ENCODE measurements at regions not wholly inside any gene's neighbourhood (a gene's known extent, or its start where the extent isn't known, plus 50 kb on each side); places are given as distances from the start of the nearest gene placed in this dataset.

GRCh38 chr1:5597171-5597850 lies 394.9 kb downstream of the NPHP4 start:
- DNase-seq = no peak

DNA sequence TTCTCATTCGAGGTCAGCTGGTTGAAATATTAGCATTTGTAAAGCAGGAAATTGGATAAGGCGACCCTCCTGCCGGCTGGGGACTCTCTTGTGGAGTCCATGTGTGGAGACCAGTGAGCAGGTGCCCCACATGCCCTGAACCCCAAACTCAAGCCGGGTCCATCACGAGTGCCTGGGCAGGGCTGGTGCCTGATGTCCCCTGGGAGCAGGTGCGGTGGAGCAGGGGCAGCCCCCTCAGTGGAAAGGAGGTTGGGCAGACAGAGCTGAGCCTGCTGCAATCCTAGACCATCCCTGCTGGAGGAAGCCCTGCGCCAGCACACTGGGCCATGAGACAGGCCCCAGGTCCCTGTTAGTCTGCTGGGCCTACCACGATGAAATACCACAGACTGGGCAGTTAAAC lies 395.6 kb downstream of the NPHP4 start:
- no peak for DNase-seq

- no peak for DNase-seq
Observed at GRCh38 chr1:5595531-5596170, 396.6 kb downstream of the NPHP4 start.

GRCh38 chr1:5594056-5594956 lies 397.9 kb downstream of the NPHP4 start:
- DNase-seq = no peak

DNA sequence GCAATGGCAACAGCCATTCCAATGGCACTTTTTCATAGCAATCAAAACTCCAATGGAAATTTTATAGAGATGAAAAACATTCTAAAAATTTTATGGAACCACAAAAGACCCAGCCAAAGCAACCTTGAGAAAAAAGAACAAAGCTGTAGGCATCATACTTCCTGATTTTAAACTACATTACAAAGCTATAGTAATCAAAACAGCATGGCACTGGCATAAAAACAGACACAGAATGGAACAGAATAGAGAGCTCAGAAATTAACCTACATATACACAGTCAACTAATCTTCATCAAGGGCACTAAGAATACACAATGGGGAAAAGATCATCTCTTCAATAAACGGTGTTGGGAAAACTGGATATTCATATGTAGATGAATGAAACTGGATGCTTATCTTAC lies 401.5 kb downstream of the NPHP4 start:
- no peak for DNase-seq

DNA sequence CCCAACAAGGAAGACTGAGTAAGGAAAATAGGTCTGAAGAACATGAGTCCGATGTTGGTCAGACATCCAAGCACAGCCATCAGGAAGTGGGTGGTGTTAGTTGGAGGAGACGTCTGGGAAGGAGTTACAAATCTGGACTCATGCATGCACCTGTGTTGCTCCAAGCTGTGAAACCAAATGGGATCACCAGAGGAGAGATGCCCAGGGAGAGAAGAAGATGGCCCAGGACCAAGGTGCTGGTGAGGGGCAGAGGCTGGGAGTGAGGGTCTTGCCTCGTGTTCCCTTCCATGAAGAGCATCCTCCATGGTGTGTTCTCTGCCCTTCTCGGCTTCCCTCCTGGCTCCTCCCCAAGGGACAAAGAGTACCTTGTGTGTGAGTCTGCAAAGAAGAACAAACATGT lies 405.6 kb downstream of the NPHP4 start:
- no peak for DNase-seq

DNA sequence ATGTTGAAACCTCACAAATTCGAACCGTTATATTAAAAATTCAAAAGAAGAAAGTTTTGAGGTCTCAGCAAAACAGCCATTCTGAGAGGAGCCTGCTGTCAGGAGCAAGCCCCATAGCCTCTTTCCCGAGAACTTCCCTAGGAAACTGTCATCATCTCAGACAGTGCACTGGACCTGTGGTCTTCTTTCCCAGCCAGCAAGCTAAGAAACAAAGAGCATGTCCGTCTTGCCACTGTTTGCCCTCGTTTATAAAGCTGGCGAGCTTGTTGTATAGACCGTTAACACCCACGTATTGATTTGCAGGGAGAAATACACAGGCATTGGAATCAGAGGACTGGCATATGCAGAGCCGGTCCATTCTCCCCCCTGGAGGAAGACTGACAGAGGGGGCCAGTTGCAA lies 407.0 kb downstream of the NPHP4 start:
- no peak for DNase-seq

DNA sequence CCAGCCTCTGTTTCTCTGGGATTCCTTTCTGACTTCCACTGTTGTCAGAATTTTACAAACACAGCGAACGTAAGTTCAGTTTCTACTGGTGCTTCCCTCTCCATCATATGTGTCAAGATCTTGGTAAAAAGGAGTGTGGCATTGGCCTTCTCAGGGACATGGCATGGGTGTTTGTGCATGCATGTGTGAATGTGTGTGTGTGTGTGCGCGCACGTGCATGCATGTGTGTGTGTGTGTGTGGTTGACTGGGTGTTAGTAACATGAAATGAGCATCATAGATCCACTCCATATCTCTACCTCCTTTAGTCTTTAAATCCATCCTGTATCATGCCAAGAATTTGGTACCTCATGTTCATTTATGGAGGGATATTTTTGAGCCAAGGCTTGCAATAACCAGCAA lies 411.3 kb downstream of the NPHP4 start:
- no peak for DNase-seq

DNA sequence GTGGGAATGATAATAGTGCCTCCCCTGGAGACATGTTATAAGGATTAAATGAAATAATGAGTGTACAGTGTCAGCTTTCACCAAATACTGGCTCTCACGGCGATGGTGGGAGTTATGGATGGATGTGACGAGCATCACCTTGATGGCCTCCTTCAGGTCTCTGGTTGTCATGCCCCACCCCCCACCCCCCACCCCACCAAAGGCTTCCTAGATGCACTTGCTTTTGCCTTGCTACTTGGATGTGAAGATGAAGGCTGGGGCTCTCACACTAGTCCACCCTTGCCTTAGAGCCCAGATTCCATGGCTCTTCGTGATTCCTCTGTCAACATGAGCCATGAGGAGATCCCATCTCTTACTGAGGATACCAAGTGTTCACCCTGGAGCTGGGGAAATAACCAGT lies 412.3 kb downstream of the NPHP4 start:
- no peak for DNase-seq

DNA sequence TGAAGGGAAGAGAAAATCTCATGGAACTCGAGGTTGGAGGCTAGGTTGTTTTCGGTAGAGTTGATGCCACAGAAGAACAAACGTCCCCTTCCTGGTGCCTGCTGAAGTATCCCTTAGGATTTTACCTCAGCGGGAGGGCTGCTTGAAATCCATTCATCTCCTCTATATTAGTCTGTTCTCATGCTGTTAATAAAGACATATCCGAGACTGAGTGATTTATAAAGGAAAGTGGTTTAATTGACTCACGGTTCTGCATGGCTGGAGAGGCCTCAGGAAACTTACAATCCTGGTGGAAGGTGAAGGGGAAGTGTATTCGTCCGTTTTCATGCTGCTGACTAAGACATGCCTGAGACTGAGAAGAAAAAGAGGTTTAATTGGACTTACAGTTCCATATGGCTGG lies 413.5 kb downstream of the NPHP4 start:
- DNase-seq = no peak

DNA sequence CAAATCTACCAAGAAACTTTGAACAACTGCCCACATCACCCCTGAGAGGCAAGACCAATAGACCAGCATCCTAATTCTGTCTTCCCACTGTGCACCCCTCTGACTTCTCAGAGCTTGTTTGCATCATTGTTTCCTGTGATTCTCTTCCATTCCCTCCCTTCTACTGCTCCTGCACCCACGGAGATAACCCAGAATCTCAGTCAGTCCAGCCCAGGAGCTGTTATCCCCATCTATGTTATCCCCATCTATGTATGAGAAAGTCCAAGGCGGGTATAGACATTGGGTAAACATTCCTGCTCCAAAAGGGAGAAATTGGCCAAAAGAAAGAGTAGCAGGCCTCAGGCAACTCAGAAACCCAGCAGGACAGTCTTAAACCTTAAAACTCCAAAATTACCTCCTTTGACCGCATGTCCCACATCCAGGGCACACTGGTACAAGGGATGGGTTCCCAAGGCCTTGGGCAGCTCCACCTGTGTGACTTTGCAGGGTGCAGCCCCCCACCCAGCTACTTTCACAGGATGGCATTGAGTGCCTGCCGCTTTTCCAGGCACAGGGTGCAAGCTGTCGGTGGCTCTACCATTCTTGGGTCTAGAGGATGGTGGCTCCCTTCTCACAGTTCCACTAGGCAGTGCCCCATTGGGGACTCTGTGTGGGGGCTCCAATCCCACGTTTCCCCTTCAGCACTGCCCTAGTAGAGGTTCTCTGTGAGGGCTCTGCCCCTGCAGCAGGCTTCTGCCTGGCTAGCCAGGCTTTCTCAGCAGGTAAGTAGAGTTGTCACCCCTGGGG lies 414.8 kb downstream of the NPHP4 start:
- no peak for DNase-seq

- DNase-seq = no peak
Observed at GRCh38 chr1:5576673-5577065, 415.6 kb downstream of the NPHP4 start.

GRCh38 chr1:5576011-5576672 lies 416.1 kb downstream of the NPHP4 start:
- no peak for DNase-seq

DNA sequence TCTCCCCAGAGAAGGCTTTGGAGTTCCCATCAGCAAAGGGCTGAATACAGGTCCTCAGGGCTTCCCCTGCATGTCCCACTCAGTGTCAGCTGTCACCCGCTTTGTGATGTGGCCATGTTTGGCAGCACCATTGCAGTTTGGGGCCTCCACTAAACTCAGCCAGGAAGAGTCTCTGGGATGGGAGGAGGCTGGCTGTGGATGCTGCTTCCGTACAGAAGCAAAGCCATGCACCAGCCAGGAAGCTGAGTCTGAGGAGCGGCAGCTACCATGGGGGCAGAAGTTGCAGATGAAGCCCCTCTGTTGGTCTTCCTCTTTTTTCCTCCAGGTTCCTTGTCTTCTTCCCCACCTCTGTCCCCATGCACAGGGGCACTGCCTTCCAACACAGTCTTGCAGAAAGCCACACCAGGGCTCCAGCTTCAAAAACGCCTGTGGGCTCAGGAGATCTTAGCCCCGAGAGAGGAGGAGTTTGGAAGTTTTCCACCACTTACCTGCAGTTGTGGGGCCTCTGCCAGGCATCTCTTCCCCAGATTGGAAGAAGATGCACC lies 416.8 kb downstream of the NPHP4 start:
- DNase-seq = no peak

- DNase-seq = no peak
Observed at GRCh38 chr1:5574641-5575040, 417.6 kb downstream of the NPHP4 start.

DNA sequence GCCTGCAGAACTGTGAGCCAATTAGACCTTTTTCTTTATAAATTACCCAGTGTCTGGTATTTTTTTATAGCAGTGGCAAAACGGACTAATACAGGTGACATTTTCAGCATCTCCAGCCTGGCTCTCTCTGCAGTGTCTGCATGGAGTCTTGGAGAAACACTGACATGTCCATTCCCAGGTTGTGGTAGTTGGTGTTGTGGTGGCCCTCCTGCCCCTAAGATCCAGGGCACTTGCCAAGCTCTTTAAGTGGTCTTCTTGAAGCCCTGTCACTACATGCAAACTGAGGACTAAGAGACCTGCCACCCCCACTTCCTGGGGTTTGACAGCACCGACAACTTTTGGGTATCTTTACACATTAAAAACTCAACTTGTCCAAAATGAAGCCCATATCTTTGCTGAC lies 419.4 kb downstream of the NPHP4 start:
- no peak for DNase-seq

- no peak for DNase-seq
Observed at GRCh38 chr1:5571861-5572401, 420.3 kb downstream of the NPHP4 start.

DNA sequence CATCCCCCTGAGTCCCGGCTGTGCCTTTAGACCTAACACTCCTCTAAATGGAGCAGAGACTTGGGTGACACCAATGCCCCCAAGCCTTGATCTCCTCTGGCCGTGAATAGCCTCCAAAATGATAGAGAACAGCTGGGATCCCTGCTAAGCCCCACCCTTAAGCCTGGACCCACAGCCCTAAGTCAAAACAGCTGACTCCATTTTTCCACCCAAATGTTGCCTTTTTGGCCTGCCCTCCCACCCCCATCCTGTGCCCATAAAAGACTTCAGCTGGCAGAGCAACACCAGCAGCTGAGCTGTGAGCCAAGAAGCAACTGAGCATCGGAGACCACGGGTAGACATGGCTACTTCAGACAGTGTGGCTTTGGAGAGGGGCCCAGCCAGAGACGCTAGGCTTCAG lies 420.8 kb downstream of the NPHP4 start:
- no peak for DNase-seq

DNA sequence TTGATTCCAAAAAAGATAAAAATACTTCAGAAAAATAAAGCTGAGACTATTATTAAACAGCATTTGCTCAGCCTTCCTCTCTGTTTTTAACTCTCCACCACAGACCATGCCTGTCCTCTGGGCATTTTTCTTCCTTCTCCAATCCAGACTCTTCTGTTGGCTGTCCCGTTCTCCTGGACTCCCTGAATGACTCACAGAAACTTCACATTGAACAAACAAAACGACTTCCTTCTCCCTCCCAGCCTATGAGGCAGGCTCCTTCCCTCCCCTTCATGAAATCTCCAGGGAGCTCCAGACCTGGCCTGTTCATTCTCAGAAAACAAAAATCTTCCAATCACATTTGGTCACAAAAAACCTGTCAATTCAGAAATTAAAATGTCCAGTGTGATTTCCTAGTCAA lies 421.3 kb downstream of the NPHP4 start:
- no peak for DNase-seq

- DNase-seq = no peak
Observed at GRCh38 chr1:5568321-5568720, 423.9 kb downstream of the NPHP4 start.

DNA sequence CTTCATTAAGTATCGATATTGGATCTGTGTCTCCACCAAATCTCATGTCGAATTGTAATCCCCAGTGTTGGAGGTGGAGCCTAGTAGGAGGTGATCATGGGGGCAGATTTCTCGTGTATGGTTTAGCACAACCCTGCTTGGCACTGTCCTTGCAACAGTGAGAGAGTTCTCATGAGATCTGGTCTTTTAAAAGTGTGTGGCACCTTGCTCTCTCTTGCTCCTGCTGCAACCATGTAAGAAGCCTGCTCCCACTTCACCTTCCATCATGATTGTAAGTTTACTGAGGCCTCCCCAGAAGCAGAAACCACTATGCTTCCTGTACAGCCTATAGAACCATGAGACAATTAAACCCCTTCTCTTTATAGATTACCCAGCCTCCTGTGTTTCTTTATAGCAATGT lies 424.4 kb downstream of the NPHP4 start:
- no peak for DNase-seq

GRCh38 chr1:5566924-5567323 lies 425.3 kb downstream of the NPHP4 start:
- DNase-seq = no peak

All from occipital lobe (tissue), 1 donor.